ENCODE measurements at regions not wholly inside any gene's neighbourhood (a gene's known extent, or its start where the extent isn't known, plus 50 kb on each side); places are given as distances from the start of the nearest gene placed in this dataset.
"Not testable (repeated sequence)": the region's sequence is repeated elsewhere in the genome, so short reads cannot be mapped to it uniquely, and the experiment has no call there.

DNA sequence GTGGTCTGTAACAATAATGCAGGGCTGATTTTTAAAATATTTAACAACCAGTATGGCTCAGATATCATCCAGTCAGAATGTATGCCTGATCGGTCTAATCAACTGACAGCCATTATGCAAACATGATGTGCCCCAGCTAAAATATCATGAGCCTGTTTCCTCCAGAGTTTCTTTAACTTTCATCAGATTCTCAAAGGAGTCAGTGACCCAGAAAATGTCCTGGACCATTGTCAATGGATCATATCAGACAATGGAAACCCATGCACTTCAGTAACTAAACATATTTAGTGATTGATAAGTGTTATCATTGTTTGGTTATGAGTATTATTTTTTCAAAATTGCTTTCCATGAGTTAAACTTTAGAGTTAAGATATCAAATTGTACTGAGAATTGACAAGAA lies 173.5 kb downstream of the LMBRD1 start:
- no peak for DNase-seq (ENCODE audit: low spot score)

DNA sequence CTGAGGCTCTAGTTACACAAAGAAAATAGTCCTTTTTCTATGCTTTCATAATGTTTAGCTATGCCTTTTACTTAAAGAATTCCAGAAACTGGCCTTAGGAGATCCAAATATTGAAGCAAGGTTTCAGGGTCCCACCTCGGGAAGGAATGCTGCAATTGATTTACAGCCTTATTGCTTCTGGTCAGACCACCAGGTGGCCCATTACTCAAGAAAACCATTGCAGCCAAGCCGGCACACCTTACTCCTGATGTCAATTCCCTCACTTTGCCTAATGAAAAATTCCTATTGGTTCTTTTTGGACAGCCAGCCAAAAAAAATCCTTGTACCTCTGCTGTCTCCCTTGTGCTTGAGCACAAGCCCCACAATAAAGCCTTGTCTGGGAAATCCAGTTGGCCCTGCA lies 173.9 kb downstream of the LMBRD1 start:
- no peak for DNase-seq (ENCODE audit: low spot score)

DNA sequence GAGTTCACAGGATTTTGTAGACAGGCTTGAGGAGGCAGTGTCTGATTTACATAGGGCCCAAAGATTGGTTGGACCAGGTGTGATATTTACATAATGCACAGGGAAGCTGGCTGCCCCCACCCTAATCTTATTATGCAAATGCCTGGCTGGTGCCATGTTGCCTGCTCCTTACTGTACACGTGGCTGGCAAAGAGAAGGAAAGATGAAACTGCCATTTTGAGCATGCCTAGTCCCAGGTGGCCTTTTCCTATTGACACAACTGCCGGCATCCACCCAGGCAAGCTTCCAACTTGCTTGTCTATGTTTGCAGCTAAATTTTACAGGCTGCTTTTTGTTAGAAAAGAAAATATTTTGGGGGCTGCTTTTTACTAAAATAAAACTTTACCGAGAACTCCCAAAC lies 174.6 kb downstream of the LMBRD1 start:
- peak; percentile 46 for DNase-seq (ENCODE audit: low spot score)

GRCh38 chr6:69617163-69617562 lies 179.6 kb downstream of the LMBRD1 start:
- no peak for DNase-seq (ENCODE audit: low spot score)

GRCh38 chr6:69609836-69610472 lies 186.9 kb downstream of the LMBRD1 start:
- no peak for DNase-seq (ENCODE audit: low spot score)

DNA sequence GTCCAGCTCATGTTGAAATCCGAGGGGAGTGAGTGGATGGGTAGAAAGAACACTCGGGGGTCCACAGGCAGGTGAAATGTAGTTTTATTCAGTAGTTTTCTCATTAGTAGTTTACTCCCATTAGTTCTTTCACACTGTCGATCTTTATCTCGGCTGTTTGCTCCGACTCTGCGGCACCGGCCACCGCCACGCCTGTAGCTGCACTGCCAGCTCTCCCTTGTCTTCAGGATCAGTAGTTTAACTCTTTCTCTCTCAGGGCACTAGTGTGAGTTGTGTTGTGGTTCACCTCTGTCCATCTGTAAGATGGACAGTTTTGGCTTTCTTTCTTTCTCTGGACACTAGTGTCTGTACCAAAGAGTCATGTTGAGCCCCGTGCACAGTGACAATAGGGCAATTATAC lies 195.7 kb downstream of the LMBRD1 start:
- no peak for DNase-seq (ENCODE audit: low spot score)

DNA sequence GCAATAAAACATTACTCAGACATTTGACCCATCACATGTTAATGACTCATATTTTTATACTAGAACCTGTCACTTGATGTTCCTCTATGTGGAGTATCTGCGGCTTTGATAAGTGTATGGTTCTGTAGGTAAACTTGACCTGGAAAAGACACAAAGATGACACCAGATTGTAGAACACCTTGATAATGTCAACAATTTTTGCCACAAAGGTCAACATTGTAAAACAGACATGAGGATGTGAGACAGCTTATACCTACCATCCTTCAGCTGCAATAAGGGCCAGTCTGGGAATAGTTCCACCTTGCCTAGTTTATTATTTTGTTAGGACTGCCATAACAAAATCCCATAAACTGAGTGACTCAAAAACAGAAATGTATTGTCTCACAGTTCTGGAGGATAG lies 202.4 kb downstream of the LMBRD1 start:
- no peak for DNase-seq (ENCODE audit: low spot score)

GRCh38 chr6:69593706-69594105 lies 203.1 kb downstream of the LMBRD1 start:
- DNase-seq (ENCODE audit: low spot score): no peak

DNA sequence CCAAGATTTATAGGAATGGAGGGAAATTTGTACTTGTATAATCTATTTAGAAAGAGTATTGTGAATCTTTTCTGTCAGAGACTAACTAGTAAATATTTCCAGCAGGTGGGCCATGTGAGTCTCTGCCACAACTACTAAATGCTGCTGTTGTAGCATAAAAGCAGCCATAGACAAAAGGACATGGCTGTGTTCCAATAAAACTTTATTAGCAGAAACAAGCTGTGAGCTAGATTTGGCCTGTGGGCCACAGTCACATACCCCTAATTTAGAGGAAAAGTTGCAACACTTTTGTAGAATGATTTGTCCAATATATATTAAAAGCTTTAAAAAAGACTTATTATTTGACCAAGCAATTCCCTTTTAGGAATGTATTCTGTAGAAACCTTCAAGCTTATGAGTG lies 207.2 kb downstream of the LMBRD1 start:
- peak; percentile 32 for DNase-seq (ENCODE audit: low spot score)

- DNase-seq (ENCODE audit: low spot score): peak; percentile 27
These were observed 211.7 kb downstream of the LMBRD1 start for GRCh38 chr6:69584913-69585729.

DNA sequence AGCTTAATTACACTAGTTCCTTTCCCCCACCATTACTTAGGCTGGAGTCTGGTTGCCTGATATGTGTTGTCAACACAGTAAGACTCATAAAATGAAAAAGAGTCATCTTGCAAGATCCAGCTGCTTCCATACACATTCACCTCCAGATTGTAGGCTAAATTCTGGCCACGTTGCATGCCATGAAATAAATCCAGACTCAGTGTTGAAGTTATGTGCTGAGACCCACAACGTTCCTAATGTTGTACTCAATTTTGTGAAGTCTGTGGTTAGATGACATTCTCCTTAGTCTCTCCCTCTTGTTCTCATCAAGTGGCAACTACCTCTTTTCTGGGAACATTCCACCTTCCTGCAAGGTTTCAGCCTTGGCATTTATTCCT lies 212.3 kb downstream of the LMBRD1 start:
- no peak for DNase-seq (ENCODE audit: low spot score)

DNA sequence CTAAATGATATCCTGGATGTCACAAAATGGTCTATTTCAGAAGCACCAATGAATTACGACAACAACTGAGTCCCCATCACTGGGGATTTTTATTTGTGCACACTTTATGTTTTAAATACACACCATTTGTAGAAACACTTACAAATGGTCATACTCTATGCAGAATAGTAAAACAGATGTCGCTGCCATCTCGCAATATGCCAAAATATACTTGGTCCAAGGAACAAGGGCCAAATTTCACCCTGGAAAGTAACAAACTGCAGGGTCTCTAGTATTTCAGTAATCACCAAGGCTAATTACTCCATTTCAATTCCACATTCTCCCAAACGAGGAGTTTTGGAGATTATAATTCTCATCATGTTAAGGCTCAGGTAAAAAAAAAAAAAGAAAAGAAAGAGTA lies 215.2 kb downstream of the LMBRD1 start:
- DNase-seq (ENCODE audit: low spot score): no peak

- no peak for DNase-seq (ENCODE audit: low spot score)
These were observed 216.1 kb downstream of the LMBRD1 start for GRCh38 chr6:69580706-69581105.

- no peak for DNase-seq (ENCODE audit: low spot score)
These were observed 218.4 kb downstream of the LMBRD1 start for GRCh38 chr6:69578361-69578890.

DNA sequence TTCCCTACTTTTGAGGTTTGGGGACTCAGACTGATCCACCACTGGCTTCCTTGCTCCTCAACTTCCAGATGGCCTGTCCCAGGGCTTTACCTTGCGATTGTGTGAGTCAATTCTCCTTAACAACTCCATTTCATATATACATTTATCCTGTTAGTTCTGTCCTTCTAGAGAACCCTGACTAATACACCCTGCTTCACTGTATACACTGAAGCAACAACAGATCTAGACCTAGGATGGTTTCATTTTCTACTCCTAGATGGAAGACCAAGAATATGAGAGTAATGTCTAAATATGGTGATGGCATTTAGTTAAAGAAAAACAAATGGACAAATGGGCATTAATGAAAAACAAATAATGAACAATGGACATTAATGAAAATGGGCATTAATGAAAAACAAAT lies 225.6 kb downstream of the LMBRD1 start:
- DNase-seq (ENCODE audit: low spot score): no peak

DNA sequence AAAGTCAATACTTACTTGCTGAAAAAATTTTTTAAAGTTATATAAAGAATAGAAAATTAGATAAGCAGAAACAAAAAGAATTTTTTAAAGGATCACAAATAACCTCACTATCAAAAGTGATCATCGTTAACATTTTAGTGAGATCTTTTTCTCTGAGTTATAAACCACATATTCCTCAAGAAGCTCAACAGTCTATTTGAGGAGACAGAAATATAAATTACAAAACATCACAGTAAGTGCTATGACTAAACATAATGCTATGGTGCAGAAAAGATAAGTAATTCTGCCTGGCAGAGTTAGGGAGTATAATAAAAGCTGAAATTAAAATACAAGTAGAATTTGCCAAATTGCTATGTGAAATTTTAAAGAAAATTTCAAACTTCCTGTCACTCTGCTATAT lies 226.7 kb downstream of the LMBRD1 start:
- DNase-seq (ENCODE audit: low spot score): no peak

DNA sequence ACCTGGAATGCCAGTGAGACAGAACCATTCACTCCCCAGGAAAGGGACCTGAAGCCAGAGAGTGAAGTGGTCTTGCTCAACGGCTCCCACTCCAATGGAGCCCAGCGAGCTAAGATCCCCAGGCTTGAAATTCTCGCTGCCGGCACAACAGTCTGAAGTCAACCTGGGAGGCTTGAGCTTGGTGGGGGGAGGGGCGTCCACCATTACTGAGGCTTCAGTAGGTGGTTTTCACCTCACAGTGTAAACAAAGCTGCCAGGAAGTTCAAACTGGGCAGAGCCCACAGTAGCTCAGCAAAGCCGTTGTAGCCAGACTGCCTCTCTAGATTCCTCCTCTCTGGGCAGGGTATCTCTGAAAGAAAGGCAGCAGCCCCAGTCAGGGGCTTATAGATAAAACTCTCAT lies 236.2 kb downstream of the LMBRD1 start:
- DNase-seq (ENCODE audit: low spot score): not testable (repeated sequence)

- no peak for DNase-seq (ENCODE audit: low spot score)
These were observed 241.6 kb downstream of the LMBRD1 start for GRCh38 chr6:69555088-69555638.

DNA sequence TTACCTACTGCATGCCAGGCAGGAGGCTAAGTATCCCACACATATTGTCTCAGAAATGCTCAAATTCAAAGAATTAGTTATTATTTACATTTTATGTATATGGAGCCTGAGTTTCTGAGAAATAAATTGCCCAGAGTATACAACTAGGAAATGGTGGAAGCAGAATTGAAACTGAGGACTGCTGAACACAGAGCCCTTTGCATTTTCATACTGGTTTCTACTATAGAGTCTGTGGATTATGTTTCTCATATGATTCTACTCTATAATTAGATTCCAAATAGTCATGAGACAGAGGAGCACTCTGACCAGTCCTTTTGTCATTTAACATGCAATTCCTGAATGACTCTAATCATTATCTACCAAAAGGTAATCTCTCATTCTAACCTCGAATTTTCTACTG lies 254.3 kb downstream of the LMBRD1 start:
- DNase-seq (ENCODE audit: low spot score): no peak

- DNase-seq (ENCODE audit: low spot score): no peak
These were observed 268.8 kb downstream of the LMBRD1 start for GRCh38 chr6:69527921-69528476.

DNA sequence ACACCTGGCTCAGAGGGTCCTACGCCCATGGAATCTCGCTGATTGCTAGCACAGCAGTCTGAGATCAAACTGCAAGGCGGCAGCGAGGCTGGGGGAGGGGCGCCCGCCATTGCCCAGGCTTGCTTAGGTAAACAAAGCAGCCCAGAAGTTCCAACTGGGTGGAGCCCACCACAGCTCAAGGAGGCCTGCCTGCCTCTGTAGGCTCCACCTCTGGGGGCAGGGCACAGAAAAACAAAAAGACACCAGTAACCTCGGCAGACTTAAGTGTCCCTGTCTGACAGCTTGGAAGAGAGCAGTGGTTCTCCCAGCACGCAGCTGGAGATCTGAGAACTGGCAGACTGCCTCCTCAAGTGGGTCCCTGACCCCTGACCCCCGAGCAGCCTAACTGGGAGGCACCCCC lies 281.3 kb downstream of the LMBRD1 start:
- not testable (repeated sequence) for DNase-seq (ENCODE audit: low spot score)

- no peak for DNase-seq (ENCODE audit: low spot score)
These were observed 302.2 kb downstream of the LMBRD1 start for GRCh38 chr6:69494595-69494994.

DNA sequence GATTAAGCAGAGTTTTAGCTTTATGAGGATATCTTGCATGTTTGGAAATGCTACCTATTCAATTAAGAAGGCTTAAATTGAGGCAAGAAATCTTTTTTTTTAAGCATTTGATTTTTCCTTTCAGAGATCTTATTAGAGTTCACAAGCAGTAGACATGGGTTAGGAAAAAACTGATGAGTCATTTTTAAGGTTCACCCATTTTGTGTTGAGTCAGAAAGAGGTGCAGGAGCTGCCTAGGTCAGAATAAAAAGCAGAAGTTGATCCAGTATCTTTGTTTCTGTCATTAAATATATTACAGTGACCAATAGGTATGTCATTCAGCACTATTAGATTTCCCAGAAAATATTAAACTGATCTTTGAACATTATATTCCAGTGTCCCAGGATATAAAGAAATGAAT lies 306.8 kb downstream of the LMBRD1 start:
- no peak for DNase-seq (ENCODE audit: low spot score)

All from NAMALWA (cell line).